Mesenchymal stem cell (in vitro differentiated cells and primary cell): ENCODE measurements at regions not wholly inside any gene's neighbourhood (a gene's known extent, or its start where the extent isn't known, plus 50 kb on each side); places are given as distances from the start of the nearest gene placed in this dataset.

Experiments
- DNase-seq: peaks from one replicate; pipeline ENCODE4 v3.0.0-alpha.2; 2013
- H2AFZ ChIP-seq: one replicate; pipeline ENCODE4 v1.6.1; 2013; ENCODE audit warnings: low read depth, mild to moderate bottlenecking, control low read depth, inconsistent platforms, low read length, moderate library complexity
- H2AK5ac ChIP-seq: 2 replicates; pipeline ENCODE4 v1.6.1; 2013; ENCODE audit warnings: low read length, moderate library complexity, mild to moderate bottlenecking, inconsistent platforms; ENCODE audit not compliant: severe bottlenecking
- H2BK120ac ChIP-seq: one replicate; pipeline ENCODE4 v1.6.1; 2013; ENCODE audit warnings: low read depth, mild to moderate bottlenecking, inconsistent platforms, low read length, moderate library complexity
- H2BK12ac ChIP-seq, 2 experiments: one replicate each; pipeline ENCODE4 v1.6.1; 2013; ENCODE audit warnings: inconsistent platforms in 2 of 2, low read length in 2 of 2, mild to moderate bottlenecking in 2 of 2, moderate library complexity in 2 of 2, control low read depth in 1 of 2
- H2BK15ac ChIP-seq: one replicate; pipeline ENCODE4 v1.6.1; 2013; ENCODE audit warnings: mild to moderate bottlenecking, low read depth, inconsistent platforms; ENCODE audit not compliant: poor library complexity, severe bottlenecking
- H2BK5ac ChIP-seq: 2 replicates; pipeline ENCODE4 v1.6.1; 2013; ENCODE audit warnings: low read depth, mild to moderate bottlenecking, low read length, control low read depth, inconsistent platforms; ENCODE audit not compliant: poor library complexity, severe bottlenecking
- H3K14ac ChIP-seq, 2 experiments: one replicate each; pipeline ENCODE4 v1.6.1; 2013; ENCODE audit warnings: inconsistent platforms in 2 of 2, low read length in 2 of 2, control low read depth in 1 of 2, mild to moderate bottlenecking in 1 of 2, moderate library complexity in 1 of 2
- H3K18ac ChIP-seq, 2 experiments: one replicate each; pipeline ENCODE4 v1.6.1; 2013; ENCODE audit warnings: inconsistent platforms in 2 of 2, low read length in 2 of 2, control low read depth in 1 of 2, low read depth in 1 of 2, mild to moderate bottlenecking in 1 of 2
- H3K23ac ChIP-seq, 2 experiments: one replicate each; pipeline ENCODE4 v1.6.1; 2013; ENCODE audit warnings: inconsistent platforms in 2 of 2, low read length in 2 of 2, mild to moderate bottlenecking in 2 of 2, moderate library complexity in 2 of 2, control low read depth in 1 of 2
- H3K27ac ChIP-seq: 2 replicates; pipeline ENCODE4 v1.5.1; 2013; ENCODE audit warnings: mild to moderate bottlenecking, moderate library complexity, low read length, control low read depth, inconsistent platforms; ENCODE audit not compliant: poor library complexity, severe bottlenecking
- H3K27me3 ChIP-seq, 2 experiments: 2 replicates each; pipeline versions ENCODE4 v1.6.1 to v1.7.0; 2013; ENCODE audit warnings: low read length in 2 of 2, mild to moderate bottlenecking in 2 of 2, moderate library complexity in 2 of 2, control low read depth in 1 of 2, inconsistent platforms in 1 of 2; ENCODE audit not compliant: control insufficient read depth in 1 of 2, insufficient read depth in 1 of 2
- H3K36me3 ChIP-seq, 2 experiments: 2 replicates each; pipeline versions ENCODE4 v1.6.1 to v1.7.0; 2013; ENCODE audit warnings: low read length in 2 of 2, control low read depth in 1 of 2, inconsistent platforms in 1 of 2, low read depth in 1 of 2, mild to moderate bottlenecking in 1 of 2; ENCODE audit not compliant: insufficient read depth in 2 of 2, control insufficient read depth in 1 of 2
- H3K4ac ChIP-seq, 2 experiments: one replicate each; pipeline ENCODE4 v1.6.1; 2013; ENCODE audit warnings: inconsistent platforms in 2 of 2, low read length in 2 of 2, mild to moderate bottlenecking in 2 of 2, moderate library complexity in 2 of 2, control low read depth in 1 of 2, low read depth in 1 of 2
- H3K4me1 ChIP-seq: 2 replicates; pipeline ENCODE4 v1.6.1; 2013; ENCODE audit warnings: low read depth, low read length, control low read depth; ENCODE audit not compliant: control insufficient read depth, insufficient read depth
- H3K4me2 ChIP-seq: 2 replicates; pipeline ENCODE4 v1.6.1; 2013; ENCODE audit warnings: low read length, mild to moderate bottlenecking, inconsistent platforms; ENCODE audit not compliant: poor library complexity, severe bottlenecking
- H3K4me3 ChIP-seq, 2 experiments: 2 replicates each; pipeline versions ENCODE4 v1.5.1 to v1.7.0; 2013; ENCODE audit warnings: low read length in 2 of 2, mild to moderate bottlenecking in 2 of 2, control low read depth in 1 of 2, low read depth in 1 of 2; ENCODE audit not compliant: insufficient read depth in 1 of 2
- H3K79me1 ChIP-seq: replicated peaks from 2 replicates; pipeline ENCODE4 v1.6.1; 2013; ENCODE audit warnings: mild to moderate bottlenecking, control low read depth, low read length, inconsistent platforms; ENCODE audit not compliant: poor library complexity, severe bottlenecking
- H3K9ac ChIP-seq: 2 replicates; pipeline ENCODE4 v1.7.0; 2013; ENCODE audit warnings: mild to moderate bottlenecking, low read length, moderate library complexity
- H3K9me3 ChIP-seq: 2 replicates; pipeline ENCODE4 v1.7.0; 2013; ENCODE audit warnings: mild to moderate bottlenecking, low read length; ENCODE audit not compliant: control insufficient read depth
- H4K8ac ChIP-seq: one replicate; pipeline ENCODE4 v1.6.1; 2013; ENCODE audit warnings: inconsistent platforms, mild to moderate bottlenecking, low read length, moderate library complexity
- H4K91ac ChIP-seq: one replicate; pipeline ENCODE4 v1.6.1; 2013; ENCODE audit warnings: mild to moderate bottlenecking, low read length, inconsistent platforms
- WGBS: methylation state at CpG from one replicate; pipeline ENCODE4 v1.1.7; 2013; ENCODE audit warnings: mixed read lengths; 5-methylcytosine and 5-hydroxymethylcytosine counted together

DNA sequence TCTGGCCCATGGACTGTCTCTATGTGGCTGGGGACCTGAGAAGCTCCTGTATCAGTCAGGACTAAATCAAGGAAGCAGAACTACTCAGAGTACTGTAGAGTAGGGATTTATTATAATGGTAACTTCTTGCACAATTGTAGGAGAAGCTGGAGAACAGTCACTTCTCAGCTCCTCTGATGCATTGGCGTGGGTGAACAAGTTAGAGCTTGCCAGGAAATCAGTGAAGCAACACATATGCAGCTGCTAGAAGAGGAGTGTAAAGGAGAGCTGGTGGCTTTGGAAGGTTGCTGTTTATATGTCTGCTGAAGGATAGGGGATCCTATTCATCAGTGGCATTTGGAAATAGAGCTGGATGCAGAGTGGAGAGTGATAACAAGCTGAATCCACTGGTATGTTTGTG is 215.5 kb upstream of the CWC22 start:
- Histone ChIP-seq H2AFZ (no peak overlapping the region), H3K14ac (no peak overlapping the region), H3K79me1 (no peaks in the 10 kb centered on the region), H3K4ac (no peak overlapping the region), H2AK5ac (no peak overlapping the region), H3K27me3 (no peaks in the 10 kb centered on the region), H3K36me3 (no peaks in the 10 kb centered on the region), H3K9ac (peak overlapping the region; percentile 63), H3K23ac (no peak overlapping the region), H3K27ac (no peak overlapping the region), H2BK15ac (no peak overlapping the region), H3K9me3 (peaks cover 10% of the 10 kb centered on the region), H4K91ac (no peak overlapping the region), H3K4me2 (no peak overlapping the region), H3K4me3 (peak overlapping the region in 1 of 2 experiments; percentile 72), H2BK5ac (no peak overlapping the region), H2BK12ac (no peak overlapping the region), H3K18ac (no peak overlapping the region), H4K8ac (no peak overlapping the region), H2BK120ac (no peak overlapping the region), H3K4me1 (no peaks in the 10 kb centered on the region)
- peak; percentile 67 for DNase-seq
- WGBS: 74% methylated on average over 1 of the region's 1 CpG

DNA sequence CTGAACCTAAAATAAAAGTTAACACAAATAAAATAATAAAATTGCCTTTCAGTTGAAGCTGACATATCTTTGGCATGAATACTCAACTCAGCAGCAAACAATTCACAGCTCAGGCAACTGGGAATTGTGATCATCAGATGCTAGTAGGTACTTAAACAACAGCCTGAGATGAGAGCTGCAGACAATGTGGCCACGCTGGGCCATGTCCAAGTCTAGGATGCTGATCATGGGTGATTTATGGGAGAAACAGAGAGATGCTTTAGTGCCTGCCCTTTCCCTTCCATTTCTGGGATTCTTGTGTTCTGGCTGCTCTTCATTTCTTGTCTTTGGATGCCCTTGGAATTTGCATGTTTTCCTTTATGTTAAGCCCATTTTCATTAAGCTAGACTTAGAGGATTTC is 212.4 kb upstream of the CWC22 start:
- H3K14ac ChIP-seq: no peak overlapping the region
- H3K36me3 ChIP-seq: no peaks in the 10 kb centered on the region
- no peaks in the 10 kb centered on the region for H3K4me1 ChIP-seq
- no peak overlapping the region for H4K8ac ChIP-seq
- no peak overlapping the region for H2AK5ac ChIP-seq
- H3K18ac ChIP-seq: no peak overlapping the region
- H4K91ac ChIP-seq: no peak overlapping the region
- no peak overlapping the region for H2AFZ ChIP-seq
- no peaks in the 10 kb centered on the region for H3K79me1 ChIP-seq
- H2BK15ac ChIP-seq: no peak overlapping the region
- no peak overlapping the region for H3K27ac ChIP-seq
- H3K27me3 ChIP-seq: no peaks in the 10 kb centered on the region
- no peak overlapping the region for H3K9ac ChIP-seq
- peak; percentile 12 for DNase-seq
- H2BK5ac ChIP-seq: no peak overlapping the region
- no peaks in the 10 kb centered on the region for H3K9me3 ChIP-seq
- no peak overlapping the region for H2BK12ac ChIP-seq
- H3K23ac ChIP-seq: no peak overlapping the region
- H3K4me3 ChIP-seq: no peak overlapping the region
- H3K4ac ChIP-seq: no peak overlapping the region
- no peak overlapping the region for H3K4me2 ChIP-seq
- no peak overlapping the region for H2BK120ac ChIP-seq
- WGBS: 44% methylated on average over 1 of the region's 1 CpG

DNA sequence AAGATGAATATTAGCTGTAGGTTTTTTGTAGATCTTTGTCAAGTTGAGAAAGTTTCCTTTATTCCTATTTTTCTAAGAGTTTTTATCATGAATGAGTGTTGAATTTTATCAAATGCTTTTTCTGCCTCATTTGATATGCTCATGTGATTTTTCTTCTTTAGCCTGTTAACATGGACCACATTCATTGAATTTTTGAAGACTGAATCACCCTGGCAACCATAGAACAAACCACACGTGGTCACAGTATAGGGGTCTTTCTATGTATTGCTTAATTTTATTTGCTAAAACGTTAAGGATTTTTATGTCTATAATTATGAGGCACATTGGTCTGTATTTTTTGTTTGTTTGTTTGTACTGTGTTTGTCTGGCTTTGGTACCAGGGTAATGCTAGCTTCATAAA is 201.7 kb upstream of the CWC22 start:
- Histone ChIP-seq H3K79me1 (no peaks in the 10 kb centered on the region), H2AFZ (no peak overlapping the region), H2BK12ac (no peak overlapping the region), H3K4me2 (no peak overlapping the region), H3K18ac (no peak overlapping the region), H2BK15ac (no peak overlapping the region), H4K8ac (no peak overlapping the region), H2BK5ac (no peak overlapping the region), H3K23ac (no peak overlapping the region), H3K9me3 (no peaks in the 10 kb centered on the region), H3K36me3 (no peaks in the 10 kb centered on the region), H2BK120ac (no peak overlapping the region), H3K4me3 (no peak overlapping the region), H3K4ac (no peak overlapping the region), H3K14ac (no peak overlapping the region), H2AK5ac (no peak overlapping the region), H3K9ac (no peak overlapping the region), H3K27ac (no peak overlapping the region), H4K91ac (no peak overlapping the region), H3K27me3 (no peaks in the 10 kb centered on the region), H3K4me1 (no peaks in the 10 kb centered on the region)
- 9% methylated on average over 2 of the region's 2 CpGs for WGBS
- DNase-seq: no peak

DNA sequence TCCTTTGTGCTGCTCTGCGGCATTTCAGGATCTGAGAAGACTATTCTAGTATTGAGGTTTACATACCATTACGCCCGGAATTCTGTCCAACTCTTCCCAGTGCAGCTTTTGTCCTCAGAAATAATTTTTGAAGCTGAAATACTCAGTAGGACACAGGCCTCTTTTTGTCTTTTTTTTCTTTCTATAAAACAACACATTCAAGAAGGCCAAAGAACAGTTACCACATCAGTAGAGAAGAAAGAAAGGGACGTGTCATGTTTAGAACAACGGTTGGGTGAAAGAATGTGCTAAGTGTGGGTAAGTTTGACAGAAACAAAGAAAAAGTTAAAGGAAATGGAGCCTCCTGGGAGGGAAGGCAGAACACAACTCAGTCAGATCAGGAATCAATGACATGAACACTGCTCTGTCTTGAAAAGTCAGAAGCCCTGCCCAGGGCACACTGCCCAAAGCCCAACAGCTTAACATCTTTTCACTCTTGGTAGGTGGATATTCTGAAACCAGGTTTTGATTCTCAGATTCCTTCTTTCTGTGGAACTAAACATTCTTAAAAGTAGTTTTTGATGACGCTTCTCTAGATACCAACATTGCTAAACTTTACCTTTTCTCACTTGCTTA is 198.6 kb upstream of the CWC22 start:
- Histone ChIP-seq H3K18ac (no peak overlapping the region), H3K36me3 (no peaks in the 10 kb centered on the region), H3K4ac (no peak overlapping the region), H3K4me2 (no peak overlapping the region), H2AFZ (no peak overlapping the region), H3K9me3 (no peaks in the 10 kb centered on the region), H2AK5ac (no peak overlapping the region), H3K9ac (no peak overlapping the region), H3K4me3 (no peak overlapping the region), H3K27me3 (no peaks in the 10 kb centered on the region), H2BK15ac (no peak overlapping the region), H3K23ac (no peak overlapping the region), H4K8ac (no peak overlapping the region), H3K79me1 (no peaks in the 10 kb centered on the region), H3K4me1 (no peaks in the 10 kb centered on the region), H3K27ac (no peak overlapping the region), H4K91ac (no peak overlapping the region), H2BK120ac (no peak overlapping the region), H2BK12ac (no peak overlapping the region), H3K14ac (no peak overlapping the region), H2BK5ac (no peak overlapping the region)
- no peak for DNase-seq
- 88% methylated on average over 6 of the region's 6 CpGs for WGBS
